HG03280 (cell line): ENCODE measurements at regions not wholly inside any gene's neighbourhood (a gene's known extent, or its start where the extent isn't known, plus 50 kb on each side); places are given as distances from the start of the nearest gene placed in this dataset.
"Not testable (repeated sequence)": the region's sequence is repeated elsewhere in the genome, so short reads cannot be mapped to it uniquely, and the experiment has no call there.

Experiments
- ATAC-seq: cut with Tn5 transposase; IDR thresholded peaks from one replicate; pipeline ENCODE4 v1.9.1; 2021; ENCODE audit warnings: mild to moderate bottlenecking, moderate library complexity; ENCODE audit not compliant: unreplicated experiment

- no peak for ATAC-seq
Measured at GRCh38 chr4:66486068-66486467, 815.8 kb upstream of the EPHA5 start.

DNA sequence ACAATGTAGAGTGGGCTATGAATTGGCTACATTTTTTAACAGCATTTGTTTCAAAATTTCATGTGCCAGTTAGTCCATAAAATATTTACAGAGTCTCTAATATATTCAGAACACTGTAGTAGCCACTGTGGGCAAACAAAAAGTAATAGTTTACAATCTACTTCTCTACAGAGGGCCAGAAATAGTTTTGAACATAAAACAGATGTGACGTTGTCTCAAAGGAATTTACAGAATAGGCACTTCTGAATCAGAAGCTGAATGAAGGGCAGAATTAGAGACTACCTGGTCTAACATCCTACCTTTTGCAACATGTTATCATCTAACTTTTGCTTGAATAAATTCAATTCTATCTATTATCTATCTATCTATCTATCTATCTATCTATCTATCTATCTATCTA lies 811.9 kb upstream of the EPHA5 start:
- no peak for ATAC-seq

DNA sequence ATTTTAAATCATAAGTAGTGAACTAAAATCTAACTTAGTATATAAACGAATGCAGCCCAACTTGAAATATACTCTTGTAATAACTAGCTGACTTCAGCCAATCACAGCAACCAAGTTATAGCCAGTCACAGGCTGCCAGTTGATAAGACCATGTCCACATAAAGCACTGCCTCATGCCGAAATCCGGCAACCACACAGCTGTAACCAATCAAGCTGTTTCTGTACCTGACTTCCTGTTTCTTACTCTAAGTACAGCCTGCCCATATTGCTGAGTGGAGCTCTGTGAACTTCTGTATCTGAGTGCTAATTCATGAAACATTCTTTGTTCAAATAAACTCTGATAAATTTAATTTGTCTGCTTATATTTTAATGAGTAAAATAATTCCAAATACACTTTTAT lies 805.3 kb upstream of the EPHA5 start:
- ATAC-seq = no peak

- no peak for ATAC-seq
Measured at GRCh38 chr4:66465111-66465510, 794.8 kb upstream of the EPHA5 start.

DNA sequence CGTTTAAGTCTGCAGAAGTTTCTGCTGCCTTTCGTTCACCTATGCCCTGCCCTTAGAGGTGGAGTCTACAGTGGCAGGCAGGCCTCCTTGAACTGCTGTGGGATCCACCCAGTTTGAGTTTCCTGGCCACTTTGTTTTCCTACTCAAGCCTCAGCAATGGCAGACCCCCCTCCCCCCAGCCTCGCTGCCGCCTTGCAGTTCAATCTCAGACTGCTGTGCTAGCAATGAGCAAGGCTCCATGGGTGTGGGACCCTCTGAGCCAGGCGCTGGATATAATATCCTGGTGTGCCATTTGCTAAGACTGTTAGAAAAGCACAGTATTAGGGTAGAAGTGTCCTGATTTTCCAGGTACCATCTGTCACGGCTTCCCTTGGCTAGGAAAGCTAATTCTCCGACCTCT lies 792.6 kb upstream of the EPHA5 start:
- not testable (repeated sequence) for ATAC-seq

DNA sequence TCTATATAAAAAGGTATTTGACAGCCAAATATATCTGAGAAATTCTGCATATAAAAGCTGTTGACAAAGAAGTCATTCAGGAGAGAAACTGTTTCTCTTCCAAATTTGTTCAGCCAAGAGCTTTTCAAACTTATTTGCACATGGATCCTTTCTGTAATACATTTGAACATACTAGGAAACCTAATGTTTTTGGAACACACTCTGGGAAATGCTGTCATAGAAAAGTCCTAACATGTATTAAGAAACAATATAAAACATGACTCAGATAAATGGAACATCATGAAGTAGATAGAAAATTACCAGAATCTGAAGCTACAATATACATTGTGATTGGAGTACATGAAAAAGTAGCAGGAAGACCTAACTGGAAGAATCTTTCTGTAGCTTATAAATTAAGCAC lies 781.5 kb upstream of the EPHA5 start:
- ATAC-seq = no peak

DNA sequence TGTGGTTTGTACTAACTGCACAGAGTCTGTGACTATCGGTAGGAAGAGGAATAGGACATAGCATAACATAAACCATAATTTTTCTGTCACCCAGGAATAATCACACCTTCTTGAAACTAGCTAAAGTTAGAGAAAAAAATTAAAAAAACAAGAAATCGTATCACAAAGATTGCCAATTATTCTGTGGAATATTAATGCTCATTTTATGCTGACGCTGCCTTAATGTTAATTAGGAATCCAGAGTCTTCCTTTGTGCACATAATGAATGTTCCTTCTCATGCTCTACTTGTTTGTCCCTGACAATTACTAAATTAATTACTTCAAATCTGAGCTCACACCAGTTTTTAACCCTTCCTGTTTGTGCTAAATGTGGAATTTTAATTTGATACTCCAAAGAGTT lies 772.7 kb upstream of the EPHA5 start:
- no peak for ATAC-seq

DNA sequence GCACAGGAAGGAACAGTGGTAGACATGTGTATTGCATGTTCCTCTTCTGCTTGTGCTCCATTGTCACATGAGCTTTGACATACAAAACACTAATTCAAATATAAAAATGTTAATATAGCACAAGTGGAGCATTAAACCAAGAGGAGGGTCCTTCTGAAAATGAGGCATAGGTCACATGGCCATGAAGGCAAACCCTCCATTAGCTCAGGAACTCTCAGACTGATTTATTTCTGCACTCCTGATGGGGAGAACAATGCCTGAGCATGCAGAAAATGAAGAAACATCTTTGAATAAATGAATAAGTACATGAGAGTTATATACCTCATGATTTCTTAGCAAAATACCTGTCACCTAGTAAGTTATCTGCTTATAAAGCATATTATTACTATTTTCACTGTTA lies 769.2 kb upstream of the EPHA5 start:
- no peak for ATAC-seq

DNA sequence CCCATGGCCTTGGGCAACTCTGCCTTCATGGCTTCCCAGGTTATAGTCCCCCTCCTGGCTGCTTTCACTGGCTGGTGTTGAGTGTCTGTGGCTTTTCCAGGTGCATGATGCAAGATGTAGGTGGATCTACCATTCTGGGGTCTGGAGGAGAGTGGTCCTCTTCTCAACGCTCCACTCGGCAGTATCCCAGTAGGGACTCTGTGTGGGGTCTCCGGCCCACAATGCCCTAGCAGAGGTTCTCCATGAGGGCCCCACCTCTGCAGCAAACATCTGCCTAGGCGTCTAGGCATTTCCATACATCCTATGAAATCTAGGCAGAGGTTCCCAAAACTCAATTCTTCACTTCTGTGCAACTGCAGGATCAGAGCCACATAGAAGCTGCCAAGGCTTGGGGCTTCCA lies 763.4 kb upstream of the EPHA5 start:
- no peak for ATAC-seq

DNA sequence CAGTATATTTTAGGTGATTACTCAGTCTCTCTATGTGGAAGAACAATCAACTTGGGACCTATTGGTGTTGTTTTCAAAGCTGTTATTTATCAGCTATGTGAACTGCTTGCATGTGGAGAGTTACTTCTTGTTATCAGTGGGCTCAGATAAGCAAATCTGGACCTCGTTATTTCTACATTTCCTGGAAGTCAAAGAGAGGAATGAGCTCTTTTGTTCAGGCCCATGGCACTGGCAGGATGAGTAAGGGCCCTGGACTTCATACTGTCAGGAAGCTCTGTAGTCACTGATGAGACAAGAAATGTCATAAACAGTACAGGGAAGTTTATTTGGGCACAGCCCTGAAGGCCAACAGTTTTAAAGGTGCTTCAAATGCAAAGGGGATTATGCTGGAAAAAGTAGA lies 760.6 kb upstream of the EPHA5 start:
- no peak for ATAC-seq

- ATAC-seq = no peak
Measured at GRCh38 chr4:66429276-66429675, 759.0 kb upstream of the EPHA5 start.

- no peak for ATAC-seq
Measured at GRCh38 chr4:66416425-66416824, 746.1 kb upstream of the EPHA5 start.

DNA sequence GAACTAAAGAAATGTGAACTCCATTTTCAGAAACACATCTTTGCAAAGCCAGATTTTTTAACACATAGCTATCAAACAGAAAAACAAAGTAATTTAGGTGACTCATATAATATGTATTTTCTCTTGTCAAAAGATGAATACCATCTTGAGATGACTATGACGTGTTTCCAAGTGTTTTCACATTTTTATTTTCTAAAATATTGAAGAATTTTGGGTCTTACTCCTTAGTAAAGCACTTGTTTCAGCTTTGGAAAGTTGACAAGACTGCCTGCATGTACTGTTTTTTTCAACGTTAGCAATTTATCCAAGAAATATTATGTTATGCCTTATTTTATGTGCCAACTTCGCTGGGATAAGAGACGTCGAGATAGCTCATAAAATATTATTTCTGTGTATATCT lies 733.9 kb upstream of the EPHA5 start:
- ATAC-seq = no peak

- ATAC-seq = no peak
Measured at GRCh38 chr4:66376921-66377320, 706.6 kb upstream of the EPHA5 start.

DNA sequence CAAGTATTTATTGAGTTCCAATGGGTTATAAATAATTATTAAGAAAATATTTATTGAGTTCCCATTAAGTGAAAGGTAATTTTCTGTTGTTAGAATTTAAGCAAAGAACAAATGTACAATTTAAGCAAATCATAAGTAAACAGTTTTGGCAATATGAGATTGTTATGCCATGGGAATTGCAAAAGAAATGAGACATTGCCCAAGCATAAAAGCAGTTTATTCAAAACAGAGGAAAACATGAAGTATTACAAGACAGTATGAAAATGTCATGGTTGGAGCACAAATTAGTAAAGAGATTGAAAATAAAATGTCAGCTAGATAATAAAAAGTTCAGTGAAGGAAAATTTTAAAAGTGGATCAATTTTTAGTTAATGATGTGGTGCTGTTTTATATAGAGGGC lies 706.1 kb upstream of the EPHA5 start:
- ATAC-seq = no peak

DNA sequence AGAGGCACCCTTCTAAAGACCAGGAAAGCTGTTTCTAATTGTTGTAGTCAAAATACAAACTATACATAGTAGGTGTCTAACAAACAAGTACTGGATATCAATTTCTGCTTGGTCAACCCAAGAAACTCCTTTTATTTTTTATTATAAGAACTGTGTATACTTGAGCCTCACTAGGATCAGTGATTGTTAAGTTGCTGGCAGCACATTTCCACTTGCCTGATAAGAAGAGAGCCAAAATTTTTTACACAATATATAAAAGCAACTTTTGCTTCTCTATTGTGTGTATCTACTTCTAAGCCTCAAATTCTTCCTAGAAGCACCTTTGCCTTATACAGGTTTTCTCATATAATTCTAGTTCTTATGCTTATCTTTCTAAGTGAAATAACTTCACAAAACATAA lies 703.0 kb upstream of the EPHA5 start:
- ATAC-seq = no peak

DNA sequence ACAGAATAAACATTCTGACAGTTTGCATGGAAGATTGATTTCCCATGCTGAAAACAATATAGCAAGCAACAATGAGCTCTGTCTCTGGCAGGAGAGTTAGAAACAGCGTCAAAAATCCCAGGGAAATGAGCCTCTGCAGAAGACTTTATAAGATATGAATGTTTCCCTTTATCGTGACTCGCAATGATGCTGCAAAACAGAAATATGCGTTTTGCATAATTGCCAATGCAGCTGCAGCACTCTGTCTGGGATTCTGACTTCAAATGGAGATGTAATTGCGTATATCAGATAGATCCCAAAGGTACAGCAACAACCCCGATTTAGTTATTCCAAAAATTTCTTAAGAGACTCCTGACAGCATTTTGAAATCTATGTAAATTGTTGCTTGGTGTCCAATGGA lies 702.4 kb upstream of the EPHA5 start:
- no peak for ATAC-seq

- no peak for ATAC-seq
Measured at GRCh38 chr4:66367043-66367660, 696.9 kb upstream of the EPHA5 start.

GRCh38 chr4:66360395-66360794 lies 690.1 kb upstream of the EPHA5 start:
- ATAC-seq = not testable (repeated sequence)

DNA sequence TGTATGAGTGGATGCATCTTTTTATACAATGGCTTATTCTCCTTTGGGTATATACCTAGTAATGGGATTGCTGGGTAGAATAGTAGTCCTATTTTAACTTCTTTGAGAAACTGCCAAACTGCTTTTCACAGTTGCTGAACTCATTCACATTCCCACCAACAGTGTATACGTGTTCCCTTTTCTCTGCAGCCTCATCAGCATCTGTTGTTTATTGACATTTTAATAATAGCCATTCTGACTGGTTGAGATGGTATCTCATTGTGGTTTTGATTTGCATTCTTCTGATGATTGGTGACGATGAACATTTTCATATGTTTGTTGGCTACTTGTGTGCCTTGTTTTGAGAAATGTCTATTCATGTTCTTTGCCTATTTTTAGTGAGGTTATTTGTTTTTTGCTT lies 687.0 kb upstream of the EPHA5 start:
- no peak for ATAC-seq

DNA sequence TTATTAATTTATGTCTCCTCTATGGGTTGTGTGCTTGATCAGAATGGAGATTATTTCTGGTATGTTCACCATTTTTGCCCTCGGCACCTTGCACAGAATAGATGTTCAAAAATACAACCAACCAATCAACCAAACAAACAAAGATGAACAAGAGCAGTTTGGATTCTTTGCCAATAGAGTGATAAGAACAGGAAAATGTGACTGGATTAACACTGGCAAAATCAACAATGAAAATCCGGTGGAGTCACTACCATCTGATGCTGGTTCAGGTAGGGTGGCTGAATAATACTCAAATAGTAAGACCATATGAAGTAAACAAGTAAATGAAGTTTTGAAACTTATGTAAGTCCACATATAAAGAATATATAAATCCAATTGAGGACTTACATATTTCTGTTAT lies 685.0 kb upstream of the EPHA5 start:
- ATAC-seq = no peak

DNA sequence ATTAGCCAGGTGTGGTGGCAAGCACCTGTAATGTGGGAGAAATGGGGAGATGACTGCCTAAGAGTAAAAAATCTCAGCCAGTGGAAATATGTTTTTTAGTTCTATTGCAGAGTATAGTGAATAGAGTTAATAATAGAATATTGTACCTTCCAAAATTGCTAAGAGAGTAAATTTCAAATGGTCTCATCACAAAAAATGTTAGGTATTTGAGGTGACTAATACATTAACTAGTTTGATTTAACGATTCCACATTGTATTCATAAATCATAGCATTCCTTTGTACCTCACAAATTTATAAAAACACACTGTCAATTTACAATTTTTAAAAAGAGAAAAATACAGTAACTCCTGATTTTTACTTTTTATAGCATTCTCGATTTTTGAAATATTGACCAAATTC lies 681.5 kb upstream of the EPHA5 start:
- ATAC-seq = no peak

- no peak for ATAC-seq
Measured at GRCh38 chr4:66340286-66340893, 670.1 kb upstream of the EPHA5 start.
